Body of pancreas (tissue), 4 donors: ENCODE measurements at regions not wholly inside any gene's neighbourhood (a gene's known extent, or its start where the extent isn't known, plus 50 kb on each side); places are given as distances from the start of the nearest gene placed in this dataset.

ENCODE experiments used
- ATAC-seq: fragments of 150-250 bp; one replicate; pipeline ENCODE4 v1.9.1; 2016
- DNase-seq, 4 donors: peaks; one replicate each; pipeline ENCODE4 v3.0.0-alpha.2; 2019
- H3K27ac ChIP-seq, 4 donors: fragments of 200-600 bp; sonication (generic); 1 replicate in 3 of 4; 2 replicates in 1 of 4; pipeline versions ENCODE4 v1.5.1 to v1.6.1; 2016 to 2019; ENCODE audit warnings: mild to moderate bottlenecking in 1 of 4, mixed read lengths in 1 of 4, moderate library complexity in 1 of 4
- H3K27me3 ChIP-seq, 2 donors: fragments of 200-600 bp; sonication (generic); one replicate each; pipeline ENCODE4 v1.6.0; 2016; ENCODE audit warnings: mild to moderate bottlenecking in 1 of 2
- H3K36me3 ChIP-seq, 2 donors: fragments of 200-600 bp; sonication (generic); replicated peaks in 1 of 2; 2 replicates each; pipeline ENCODE4 v1.5.1; 2016; ENCODE audit warnings: low read depth in 2 of 2; ENCODE audit not compliant: insufficient read depth in 1 of 2
- H3K4me1 ChIP-seq: fragments of 200-600 bp; sonication (generic); one replicate; pipeline ENCODE4 v1.6.0; 2016
- H3K4me3 ChIP-seq, 2 donors: fragments of 200-600 bp; sonication (generic); 1 replicate in 1 of 2; 2 replicates in 1 of 2; pipeline ENCODE4 v1.5.1; 2016 to 2019
- H3K9me3 ChIP-seq, 3 donors: fragments of 200-600 bp; sonication (generic); 1 replicate in 2 of 3; 2 replicates in 1 of 3; pipeline ENCODE4 v1.5.1; 2016
- POLR2A ChIP-seq, 3 donors: fragments of 450-650 bp; IDR thresholded peaks; one replicate each; pipeline ENCODE4 v1.6.1; 2016; ENCODE audit warnings: antibody characterized with exemption in 3 of 3, mild to moderate bottlenecking in 2 of 3
- WGBS, 2 donors: methylation state at CpG; one replicate each; pipeline ENCODE4 v1.1.5; 2017; 5-methylcytosine and 5-hydroxymethylcytosine counted together
- intact Hi-C: fragments of 100-400 bp; cut with DNase I; formaldehyde crosslinking; loops from one replicate; pipeline ENCODE4 v1.15.1; 2023
- TF ChIP-seq, protein P1 (sequence below), 7 experiments: fragments of 450-650 bp in 4 of 7; fragments of 200-600 bp in 3 of 7; sonication (generic) in 3 of 7; IDR thresholded peaks; one replicate each; pipeline ENCODE4 v1.5.1; 2016 to 2019; ENCODE audit warnings: antibody characterized with exemption in 7 of 7

DNA sequence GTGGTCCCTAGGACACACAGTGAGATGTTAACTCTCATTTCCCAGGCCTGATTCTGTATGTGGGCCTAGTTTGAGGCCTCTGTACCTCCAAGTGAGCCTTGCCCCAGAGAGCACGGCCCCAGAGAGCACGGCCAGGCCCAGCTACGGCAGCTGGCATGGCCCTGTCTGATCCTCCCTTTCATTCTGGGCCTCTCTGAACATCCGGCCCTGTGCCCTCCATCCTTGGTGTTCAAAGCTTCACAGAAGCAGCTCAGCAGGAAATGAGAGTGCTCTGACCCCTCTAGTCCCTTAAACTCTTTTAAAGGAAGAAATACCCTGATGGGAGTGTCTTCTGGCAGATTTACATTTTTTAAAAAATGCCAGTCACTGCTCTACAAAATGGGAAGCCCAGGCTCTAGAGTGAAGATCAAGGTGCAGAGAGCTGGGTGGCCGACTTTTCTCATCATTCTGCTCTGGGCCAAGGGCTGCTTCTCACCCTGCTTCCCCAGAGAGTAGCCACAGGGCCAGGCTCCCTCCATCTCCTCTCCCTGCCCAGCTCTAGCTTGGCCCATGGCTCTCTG lies 171.9 kb downstream of the RPS24 start:
- 62 to 76% methylated on average over 5 of the region's 5 CpGs for WGBS, 2 donors
- no peaks in the 10 kb centered on the region for H3K27me3 ChIP-seq
- no peak overlapping the region for H3K27ac ChIP-seq
- H3K9me3 ChIP-seq = no peaks in the 10 kb centered on the region
- intact Hi-C loops = no loop called here
- DNase-seq (no peak), ATAC-seq (no peak)
- peaks cover 7% of the 10 kb centered on the region for H3K4me1 ChIP-seq
- H3K4me3 ChIP-seq = no peak overlapping the region
- TF ChIP-seq POLR2A (IDR thresholded peaks at IDR 0.05) = no peak
- TF ChIP-seq, protein P1, sequence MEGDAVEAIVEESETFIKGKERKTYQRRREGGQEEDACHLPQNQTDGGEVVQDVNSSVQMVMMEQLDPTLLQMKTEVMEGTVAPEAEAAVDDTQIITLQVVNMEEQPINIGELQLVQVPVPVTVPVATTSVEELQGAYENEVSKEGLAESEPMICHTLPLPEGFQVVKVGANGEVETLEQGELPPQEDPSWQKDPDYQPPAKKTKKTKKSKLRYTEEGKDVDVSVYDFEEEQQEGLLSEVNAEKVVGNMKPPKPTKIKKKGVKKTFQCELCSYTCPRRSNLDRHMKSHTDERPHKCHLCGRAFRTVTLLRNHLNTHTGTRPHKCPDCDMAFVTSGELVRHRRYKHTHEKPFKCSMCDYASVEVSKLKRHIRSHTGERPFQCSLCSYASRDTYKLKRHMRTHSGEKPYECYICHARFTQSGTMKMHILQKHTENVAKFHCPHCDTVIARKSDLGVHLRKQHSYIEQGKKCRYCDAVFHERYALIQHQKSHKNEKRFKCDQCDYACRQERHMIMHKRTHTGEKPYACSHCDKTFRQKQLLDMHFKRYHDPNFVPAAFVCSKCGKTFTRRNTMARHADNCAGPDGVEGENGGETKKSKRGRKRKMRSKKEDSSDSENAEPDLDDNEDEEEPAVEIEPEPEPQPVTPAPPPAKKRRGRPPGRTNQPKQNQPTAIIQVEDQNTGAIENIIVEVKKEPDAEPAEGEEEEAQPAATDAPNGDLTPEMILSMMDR (IDR thresholded peaks at IDR 0.05) = no peak
- no peaks in the 10 kb centered on the region for H3K36me3 ChIP-seq

DNA sequence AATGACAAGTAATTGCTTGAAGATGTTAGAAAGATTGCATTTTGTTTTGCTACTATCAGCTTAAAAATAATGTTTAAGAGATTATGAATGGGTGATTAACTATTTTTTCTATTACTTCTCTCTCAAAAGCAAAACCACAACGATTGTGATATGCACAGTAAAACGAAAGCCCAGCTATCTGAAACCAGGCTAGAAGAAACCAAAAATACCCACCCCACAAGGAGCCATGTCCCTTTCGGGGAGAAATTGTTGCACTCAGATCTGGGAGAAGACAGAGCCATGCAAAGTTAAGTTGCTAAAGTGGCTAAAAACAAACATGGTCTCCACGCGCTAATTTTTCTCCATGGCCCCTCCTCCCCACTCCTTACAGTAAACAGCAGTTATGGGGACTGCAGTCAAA lies 173.6 kb downstream of the RPS24 start:
- Histone ChIP-seq H3K36me3 (no peaks in the 10 kb centered on the region), H3K4me1 (peaks cover 7% of the 10 kb centered on the region), H3K4me3 (no peak overlapping the region), H3K9me3 (no peaks in the 10 kb centered on the region), H3K27me3 (no peaks in the 10 kb centered on the region), H3K27ac (no peak overlapping the region)
- DNase-seq (no peak), ATAC-seq (no peak)
- intact Hi-C loops = no loop called here
- 52 to 63% methylated on average over 5 of the region's 5 CpGs for WGBS, 2 donors
- TF ChIP-seq, protein P1 (IDR thresholded peaks at IDR 0.05) = no peak
- no peak for TF ChIP-seq POLR2A (IDR thresholded peaks at IDR 0.05)

DNA sequence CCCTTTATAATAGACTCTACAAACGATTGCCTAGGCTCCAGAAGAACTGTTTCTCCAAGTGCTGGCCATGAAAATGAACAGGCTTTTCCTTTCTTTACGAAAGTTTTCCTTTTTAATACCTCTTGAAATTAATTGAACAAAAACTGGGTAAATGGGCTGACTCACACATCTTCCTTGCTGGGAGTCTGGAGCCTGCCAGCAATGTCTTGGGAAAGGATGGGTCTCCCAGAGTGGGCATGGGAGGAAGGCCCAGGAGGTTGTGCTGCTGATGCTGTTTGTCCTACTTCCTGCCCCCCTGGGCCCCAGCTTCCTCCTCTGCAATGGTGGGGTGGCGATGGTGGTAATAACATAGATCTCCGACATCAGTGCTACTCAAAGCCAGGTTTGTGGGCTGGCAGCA lies 174.1 kb downstream of the RPS24 start:
- intact Hi-C loops = no loop called here
- WGBS, 2 donors = 57 to 75% methylated on average over 2 to 4 of the region's 4 CpGs
- no peak for ATAC-seq
- no peak for DNase-seq
- no peaks in the 10 kb centered on the region for H3K36me3 ChIP-seq
- peaks cover 7% of the 10 kb centered on the region for H3K4me1 ChIP-seq
- H3K27ac ChIP-seq = no peak overlapping the region
- H3K27me3 ChIP-seq = no peaks in the 10 kb centered on the region
- no peaks in the 10 kb centered on the region for H3K9me3 ChIP-seq
- H3K4me3 ChIP-seq = no peak overlapping the region
- TF ChIP-seq, protein P1 (IDR thresholded peaks at IDR 0.05) = no peak
- TF ChIP-seq POLR2A (IDR thresholded peaks at IDR 0.05) = no peak

DNA sequence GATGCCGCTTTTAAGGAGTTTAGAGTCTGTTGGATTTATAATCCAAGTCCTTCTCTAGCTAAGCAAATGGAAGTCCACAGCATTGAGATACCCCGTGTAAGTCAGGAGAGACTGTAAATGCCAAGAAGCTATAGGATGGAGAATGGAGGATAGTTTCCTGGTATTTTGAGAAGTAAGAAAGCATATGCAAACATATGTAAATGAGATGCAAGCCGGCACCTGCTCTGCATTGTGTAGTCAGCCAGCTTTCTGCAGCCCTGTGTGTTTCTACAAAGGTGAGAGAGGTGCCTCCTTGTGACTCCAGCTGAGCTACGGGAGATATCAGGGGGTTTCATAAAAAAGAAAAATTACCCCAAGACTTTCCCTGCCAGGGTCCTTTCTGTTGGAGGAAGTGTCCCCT lies 176.3 kb downstream of the RPS24 start:
- Histone ChIP-seq H3K4me3 (no peak overlapping the region), H3K9me3 (no peaks in the 10 kb centered on the region), H3K27ac (no peak overlapping the region), H3K27me3 (no peaks in the 10 kb centered on the region), H3K4me1 (no peaks in the 10 kb centered on the region), H3K36me3 (no peaks in the 10 kb centered on the region)
- 76 to 87% methylated on average over 4 of the region's 4 CpGs for WGBS, 2 donors
- intact Hi-C loops = no loop called here
- ATAC-seq (no peak), DNase-seq (no peak)
- TF ChIP-seq POLR2A (IDR thresholded peaks at IDR 0.05) = no peak
- TF ChIP-seq, protein P1 (IDR thresholded peaks at IDR 0.05) = no peak

DNA sequence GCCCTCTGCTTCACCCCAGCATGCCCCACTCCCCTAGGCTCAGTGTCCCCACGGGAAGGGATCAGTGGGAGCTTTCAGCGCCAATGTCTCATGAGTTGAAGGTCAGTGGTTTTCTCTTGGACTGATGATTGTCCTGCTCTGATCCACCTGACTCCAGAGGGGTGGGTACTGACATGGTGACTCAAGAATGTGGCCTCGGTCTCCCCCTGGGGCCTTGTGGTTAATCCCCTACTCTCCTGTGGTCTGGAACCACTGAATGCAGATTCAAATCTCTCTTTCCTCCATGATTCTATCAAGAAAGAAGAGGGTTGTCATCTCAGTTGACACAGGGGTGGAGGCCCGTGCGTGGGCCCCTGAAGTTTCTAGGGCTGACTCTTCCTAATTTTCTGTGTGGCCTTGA lies 176.9 kb downstream of the RPS24 start:
- Histone ChIP-seq H3K9me3 (no peaks in the 10 kb centered on the region), H3K4me3 (no peak overlapping the region), H3K27me3 (no peaks in the 10 kb centered on the region), H3K27ac (no peak overlapping the region), H3K36me3 (no peaks in the 10 kb centered on the region), H3K4me1 (no peaks in the 10 kb centered on the region)
- intact Hi-C loops = no loop called here
- DNase-seq (no peak), ATAC-seq (no peak)
- TF ChIP-seq, protein P1 (IDR thresholded peaks at IDR 0.05) = no peak
- TF ChIP-seq POLR2A (IDR thresholded peaks at IDR 0.05) = no peak
- 75 to 87% methylated on average over 5 of the region's 5 CpGs for WGBS, 2 donors
